HG03457 (cell line): ENCODE measurements at regions not wholly inside any gene's neighbourhood (a gene's known extent, or its start where the extent isn't known, plus 50 kb on each side); places are given as distances from the start of the nearest gene placed in this dataset.

Source experiments
- ATAC-seq: cut with Tn5 transposase; IDR thresholded peaks from one replicate; pipeline ENCODE4 v1.9.1; 2021; ENCODE audit warnings: moderate number of reproducible peaks; ENCODE audit not compliant: unreplicated experiment

- no peak for ATAC-seq
These were observed 212.0 kb downstream of the DMRT2 start for GRCh38 chr9:1261879-1262766.

GRCh38 chr9:1267141-1267570 is 217.0 kb downstream of the DMRT2 start:
- ATAC-seq = no peak

GRCh38 chr9:1267581-1267980 is 217.4 kb downstream of the DMRT2 start:
- no peak for ATAC-seq

- no peak for ATAC-seq
These were observed 219.6 kb downstream of the DMRT2 start for GRCh38 chr9:1269533-1270315.

GRCh38 chr9:1271367-1271766 is 221.2 kb downstream of the DMRT2 start:
- no peak for ATAC-seq

- no peak for ATAC-seq
These were observed 221.6 kb downstream of the DMRT2 start for GRCh38 chr9:1271786-1272185.

GRCh38 chr9:1272488-1272887 is 222.3 kb downstream of the DMRT2 start:
- no peak for ATAC-seq

GRCh38 chr9:1273859-1274258 is 223.7 kb downstream of the DMRT2 start:
- ATAC-seq = no peak

- no peak for ATAC-seq
These were observed 224.2 kb downstream of the DMRT2 start for GRCh38 chr9:1274334-1274733.

- no peak for ATAC-seq
These were observed 226.3 kb downstream of the DMRT2 start for GRCh38 chr9:1276474-1276873.

- no peak for ATAC-seq
These were observed 234.6 kb downstream of the DMRT2 start for GRCh38 chr9:1284727-1285126.

- no peak for ATAC-seq
These were observed 235.4 kb downstream of the DMRT2 start for GRCh38 chr9:1285526-1285925.

- no peak for ATAC-seq
These were observed 242.2 kb downstream of the DMRT2 start for GRCh38 chr9:1292384-1292783.

GRCh38 chr9:1294641-1295258 is 244.6 kb downstream of the DMRT2 start:
- ATAC-seq = no peak

- ATAC-seq = no peak
These were observed 246.2 kb downstream of the DMRT2 start for GRCh38 chr9:1296331-1296730.

GRCh38 chr9:1298046-1298445 is 247.9 kb downstream of the DMRT2 start:
- ATAC-seq = no peak

GRCh38 chr9:1300941-1301340 is 250.8 kb downstream of the DMRT2 start:
- ATAC-seq = no peak

GRCh38 chr9:1303932-1304331 is 253.8 kb downstream of the DMRT2 start:
- ATAC-seq = no peak

GRCh38 chr9:1311462-1312042 is 261.4 kb downstream of the DMRT2 start:
- ATAC-seq = no peak

GRCh38 chr9:1319436-1319835 is 269.3 kb downstream of the DMRT2 start:
- ATAC-seq = no peak

- ATAC-seq = no peak
These were observed 269.9 kb downstream of the DMRT2 start for GRCh38 chr9:1320051-1320557.
